ENCODE measurements at regions not wholly inside any gene's neighbourhood (a gene's known extent, or its start where the extent isn't known, plus 50 kb on each side); places are given as distances from the start of the nearest gene placed in this dataset.
A peak's percentile ranks its signal among the peaks of the same experiment; 100 is the strongest.

- intact Hi-C loops (cut with DNase I): loop anchor here in 4 of 10 donors (5.0 to 10.0 kb wide), 4 partner anchors 133 to 247 kb away; no protein-coding TSS in a partner anchor
- peaks cover 0 to 3% (median 0%) of the 10 kb centered on the region in 9 donors for H3K27me3 ChIP-seq
- H3K9me3 ChIP-seq: no peaks in the 10 kb centered on the region
- H3K36me3 ChIP-seq: no peaks in the 10 kb centered on the region
- H3K4me3 ChIP-seq: no peak overlapping the region
- DNase-seq: no peak
- H3K4me1 ChIP-seq: peaks cover 0 to 4% (median 0%) of the 10 kb centered on the region in 12 donors
- TF ChIP-seq POLR2A (IDR thresholded peaks at IDR 0.05): no peak
- no peak for TF ChIP-seq CTCF (IDR thresholded peaks at IDR 0.05)
- WGBS, 4 donors: 84 to 90% (median 85%) methylated on average over 2 of the region's 2 CpGs
- no peak for ATAC-seq
- no peak overlapping the region for H3K27ac ChIP-seq
Observed at GRCh38 chr3:160168246-160168645, 57.0 kb upstream of the C3orf80 start.

GRCh38 chr3:160169139-160169976 lies 55.9 kb upstream of the C3orf80 start:
- ATAC-seq (no peak), DNase-seq (no peak)
- H3K27me3 ChIP-seq: no peaks in the 10 kb centered on the region
- WGBS, 4 donors: 67 to 72% (median 72%) methylated on average over 7 of the region's 7 CpGs
- H3K4me3 ChIP-seq: no peak overlapping the region
- no peak for TF ChIP-seq CTCF (IDR thresholded peaks at IDR 0.05)
- TF ChIP-seq POLR2A (IDR thresholded peaks at IDR 0.05): no peak
- no peaks in the 10 kb centered on the region for H3K36me3 ChIP-seq
- intact Hi-C loops (cut with DNase I): loop anchor here in 4 of 10 donors (5.0 to 10.0 kb wide), 4 partner anchors 135 to 245 kb away; no protein-coding TSS in a partner anchor
- H3K4me1 ChIP-seq: peaks cover 0 to 4% (median 0%) of the 10 kb centered on the region in 12 donors
- H3K9me3 ChIP-seq: no peaks in the 10 kb centered on the region
- peak overlapping the region in 1 of 12 donors; percentile 27 for H3K27ac ChIP-seq

- TF ChIP-seq CTCF (IDR thresholded peaks at IDR 0.05) (no peak), POLR2A (IDR thresholded peaks at IDR 0.05) (no peak)
- ATAC-seq (no peak), DNase-seq (no peak)
- Histone ChIP-seq H3K36me3 (no peaks in the 10 kb centered on the region), H3K27me3 (no peaks in the 10 kb centered on the region), H3K9me3 (no peaks in the 10 kb centered on the region), H3K4me1 (peaks cover 0 to 4% (median 0%) of the 10 kb centered on the region in 12 donors), H3K27ac (no peak overlapping the region), H3K4me3 (no peak overlapping the region)
- 82 to 89% (median 85%) methylated on average over 3 of the region's 3 CpGs for WGBS, 4 donors
- intact Hi-C loops (cut with DNase I): no loop called here
Observed at GRCh38 chr3:160170409-160171370, 54.5 kb upstream of the C3orf80 start.

- Histone ChIP-seq H3K27ac (no peak overlapping the region), H3K36me3 (no peaks in the 10 kb centered on the region), H3K9me3 (no peaks in the 10 kb centered on the region), H3K4me3 (no peak overlapping the region), H3K27me3 (no peaks in the 10 kb centered on the region), H3K4me1 (peaks cover 0 to 4% (median 0%) of the 10 kb centered on the region in 12 donors)
- TF ChIP-seq POLR2A (IDR thresholded peaks at IDR 0.05): no peak
- TF ChIP-seq CTCF (IDR thresholded peaks at IDR 0.05): no peak
- intact Hi-C loops (cut with DNase I): no loop called here
- ATAC-seq (no peak), DNase-seq (no peak)
- 68 to 76% (median 75%) methylated on average over 3 of the region's 3 CpGs for WGBS, 4 donors
Observed at GRCh38 chr3:160171813-160172212, 53.4 kb upstream of the C3orf80 start.
